Femur (tissue), 1 donor: ENCODE measurements at regions not wholly inside any gene's neighbourhood (a gene's known extent, or its start where the extent isn't known, plus 50 kb on each side); places are given as distances from the start of the nearest gene placed in this dataset.
A peak's percentile ranks its signal among the peaks of the same experiment; 100 is the strongest.

ENCODE experiments used
- DNase-seq: peaks from one replicate; pipeline ENCODE4 v3.0.0-alpha.2; 2017

- no peak for DNase-seq
Observed at GRCh38 chr1:50358962-50359361, 64.3 kb downstream of the DMRTA2 start.

- DNase-seq, result no peak
Observed at GRCh38 chr1:50357186-50357585, 66.1 kb downstream of the DMRTA2 start.

GRCh38 chr1:50354813-50355212 lies 68.4 kb downstream of the DMRTA2 start:
- no peak for DNase-seq

GRCh38 chr1:50352428-50352827 lies 70.8 kb downstream of the DMRTA2 start:
- no peak for DNase-seq

GRCh38 chr1:50350868-50351267 lies 72.4 kb downstream of the DMRTA2 start:
- DNase-seq, result no peak

GRCh38 chr1:50350421-50350820 lies 72.8 kb downstream of the DMRTA2 start:
- no peak for DNase-seq

GRCh38 chr1:50349242-50349565 lies 74.0 kb downstream of the DMRTA2 start:
- no peak for DNase-seq

- DNase-seq, result peak; percentile 56
Observed at GRCh38 chr1:50348449-50349241, 74.6 kb downstream of the DMRTA2 start.

- DNase-seq, result no peak
Observed at GRCh38 chr1:50347933-50348332, 75.3 kb downstream of the DMRTA2 start.

- no peak for DNase-seq
Observed at GRCh38 chr1:50346621-50347020, 76.6 kb downstream of the DMRTA2 start.

GRCh38 chr1:50343323-50343722 lies 79.9 kb downstream of the DMRTA2 start:
- DNase-seq, result no peak

- no peak for DNase-seq
Observed at GRCh38 chr1:50342525-50342924, 80.7 kb downstream of the DMRTA2 start.

- DNase-seq, result no peak
Observed at GRCh38 chr1:50335036-50335435, 88.2 kb downstream of the DMRTA2 start.

- peak; percentile 32 for DNase-seq
Observed at GRCh38 chr1:50333595-50333974, 89.7 kb downstream of the DMRTA2 start.

GRCh38 chr1:50332941-50333594 lies 90.2 kb downstream of the DMRTA2 start:
- peak; percentile 58 for DNase-seq

- no peak for DNase-seq
Observed at GRCh38 chr1:50329332-50329932, 93.8 kb downstream of the DMRTA2 start.

GRCh38 chr1:50328552-50328951 lies 94.7 kb downstream of the DMRTA2 start:
- DNase-seq, result no peak

GRCh38 chr1:50326026-50326425 lies 97.2 kb downstream of the DMRTA2 start:
- no peak for DNase-seq

- DNase-seq, result no peak
Observed at GRCh38 chr1:50322579-50322978, 100.7 kb downstream of the DMRTA2 start.

- no peak for DNase-seq
Observed at GRCh38 chr1:50318428-50318827, 104.8 kb downstream of the DMRTA2 start.

- peak; percentile 60 for DNase-seq
Observed at GRCh38 chr1:50308878-50309277, 114.4 kb downstream of the DMRTA2 start.

GRCh38 chr1:50305808-50306207 lies 117.4 kb downstream of the DMRTA2 start:
- no peak for DNase-seq

GRCh38 chr1:50300297-50300696 lies 122.9 kb downstream of the DMRTA2 start:
- DNase-seq, result no peak

GRCh38 chr1:50295566-50295965 lies 127.7 kb downstream of the DMRTA2 start:
- DNase-seq, result no peak
